SK-N-SH treated with all-trans-retinoic acid at 6 μM for 48 hours (cell line): ENCODE measurements at regions not wholly inside any gene's neighbourhood (a gene's known extent, or its start where the extent isn't known, plus 50 kb on each side); places are given as distances from the start of the nearest gene placed in this dataset.

Experiments
- ARNTL ChIP-seq: fragments of 450-650 bp; formaldehyde crosslinking; IDR thresholded peaks from 2 replicates; pipeline ENCODE4 v1.5.0; 2020; ENCODE audit warnings: low read depth, mild to moderate bottlenecking, moderate library complexity, borderline replicate concordance
- ISL1 ChIP-seq: fragments of 250-450 bp; sonication (Bioruptor Pico); IDR thresholded peaks from 2 replicates; pipeline ENCODE4 v2.1.2; 2022; ENCODE audit warnings: mild to moderate bottlenecking, moderate library complexity
- POU6F1 ChIP-seq: fragments of 250-450 bp; sonication (Bioruptor Pico); IDR thresholded peaks from 2 replicates; pipeline ENCODE4 v1.8.0; 2021; ENCODE audit warnings: low read depth, mild to moderate bottlenecking, moderate library complexity, borderline replicate concordance
- SNAI2 ChIP-seq: fragments of 250-450 bp; sonication (Bioruptor Pico); IDR thresholded peaks from 2 replicates; pipeline ENCODE4 v1.5.0; 2020; ENCODE audit warnings: mild to moderate bottlenecking, moderate library complexity
- ZFP3 ChIP-seq: fragments of 250-450 bp; sonication (Bioruptor Pico); IDR thresholded peaks from 2 replicates; pipeline ENCODE4 v1.5.0; 2020; ENCODE audit warnings: mild to moderate bottlenecking, moderate library complexity

GRCh38 chr10:3835770-3836169 lies 50.8 kb upstream of the KLF6 start:
- no peak for TF ChIP-seq ZFP3
- TF ChIP-seq SNAI2, result no peak
- no peak for TF ChIP-seq ARNTL (CRISPR knock-in tag)
- no peak for TF ChIP-seq ISL1 (CRISPR knock-in tag)
- no peak for TF ChIP-seq POU6F1
